ENCODE measurements at regions not wholly inside any gene's neighbourhood (a gene's known extent, or its start where the extent isn't known, plus 50 kb on each side); places are given as distances from the start of the nearest gene placed in this dataset.

DNA sequence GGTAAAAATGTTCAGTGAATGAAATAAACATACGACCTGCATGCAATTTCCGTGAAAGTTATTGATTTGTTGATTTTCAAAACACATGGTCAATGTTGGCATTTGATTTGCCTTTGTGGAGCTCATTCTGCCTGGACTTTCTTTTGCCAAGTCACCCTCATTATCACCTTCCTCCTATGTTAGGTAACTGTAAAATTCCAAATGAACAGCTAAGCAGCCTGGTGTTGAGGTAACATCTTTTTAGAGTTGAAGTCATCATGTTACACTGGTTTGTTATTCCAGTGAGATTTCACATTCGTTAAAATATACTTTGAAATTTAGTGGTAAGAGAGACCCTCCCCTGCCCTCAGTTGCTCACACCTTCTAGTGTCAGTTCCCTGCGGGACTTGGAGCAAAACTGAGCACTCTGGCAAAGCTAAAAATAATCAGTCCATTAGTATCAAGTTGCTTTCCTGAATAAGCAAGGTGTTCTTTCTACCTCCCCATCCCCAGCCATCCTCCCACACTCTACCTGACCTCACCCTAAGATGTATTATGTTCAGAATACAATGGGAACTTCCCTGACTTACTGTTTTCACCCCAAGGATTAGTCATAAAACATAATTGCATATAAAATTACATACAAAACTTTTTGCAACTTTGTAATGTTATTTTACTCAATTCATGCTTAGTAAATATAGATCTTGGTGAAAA, 283.3 kb upstream of the SEMA3A start:
- Histone ChIP-seq H3K4me1 (ENCODE audit: control insufficient read depth, insufficient read depth, low read length) (peaks cover 3% of the 10 kb centered on the region; the same call in 1 of the 2 replicates), H3K9me3 (ENCODE audit: control insufficient read depth, insufficient read depth, low read depth, low read length) (no peaks in the 10 kb centered on the region), H3K27me3 (ENCODE audit: control insufficient read depth, insufficient read depth, low read length) (no peaks in the 10 kb centered on the region), H3K27ac (ENCODE audit: low read length) (no peak overlapping the region), H3K4me3 (ENCODE audit: low read depth in 2 of 2, low read length in 2 of 2) (no peak overlapping the region), H3K36me3 (ENCODE audit: control insufficient read depth, insufficient read depth, low read length) (no peaks in the 10 kb centered on the region)
- ATAC-seq = no peak
- no TSS peak for BruUV-seq (replicated peaks)
- POLR2A ChIA-PET = no interaction called here
- intact Hi-C loops (cut with micrococcal nuclease; ENCODE audit: unreplicated experiment) = no loop called here
- in situ Hi-C loops (cut with HindIII; ENCODE audit: low pct_unique_long_range_greater_than_20kb, low sequenced_read_pairs) = no loop called here
- DNase-seq (ENCODE audit: low read depth, low spot score) = no peak
- TF ChIP-seq, protein P1, sequence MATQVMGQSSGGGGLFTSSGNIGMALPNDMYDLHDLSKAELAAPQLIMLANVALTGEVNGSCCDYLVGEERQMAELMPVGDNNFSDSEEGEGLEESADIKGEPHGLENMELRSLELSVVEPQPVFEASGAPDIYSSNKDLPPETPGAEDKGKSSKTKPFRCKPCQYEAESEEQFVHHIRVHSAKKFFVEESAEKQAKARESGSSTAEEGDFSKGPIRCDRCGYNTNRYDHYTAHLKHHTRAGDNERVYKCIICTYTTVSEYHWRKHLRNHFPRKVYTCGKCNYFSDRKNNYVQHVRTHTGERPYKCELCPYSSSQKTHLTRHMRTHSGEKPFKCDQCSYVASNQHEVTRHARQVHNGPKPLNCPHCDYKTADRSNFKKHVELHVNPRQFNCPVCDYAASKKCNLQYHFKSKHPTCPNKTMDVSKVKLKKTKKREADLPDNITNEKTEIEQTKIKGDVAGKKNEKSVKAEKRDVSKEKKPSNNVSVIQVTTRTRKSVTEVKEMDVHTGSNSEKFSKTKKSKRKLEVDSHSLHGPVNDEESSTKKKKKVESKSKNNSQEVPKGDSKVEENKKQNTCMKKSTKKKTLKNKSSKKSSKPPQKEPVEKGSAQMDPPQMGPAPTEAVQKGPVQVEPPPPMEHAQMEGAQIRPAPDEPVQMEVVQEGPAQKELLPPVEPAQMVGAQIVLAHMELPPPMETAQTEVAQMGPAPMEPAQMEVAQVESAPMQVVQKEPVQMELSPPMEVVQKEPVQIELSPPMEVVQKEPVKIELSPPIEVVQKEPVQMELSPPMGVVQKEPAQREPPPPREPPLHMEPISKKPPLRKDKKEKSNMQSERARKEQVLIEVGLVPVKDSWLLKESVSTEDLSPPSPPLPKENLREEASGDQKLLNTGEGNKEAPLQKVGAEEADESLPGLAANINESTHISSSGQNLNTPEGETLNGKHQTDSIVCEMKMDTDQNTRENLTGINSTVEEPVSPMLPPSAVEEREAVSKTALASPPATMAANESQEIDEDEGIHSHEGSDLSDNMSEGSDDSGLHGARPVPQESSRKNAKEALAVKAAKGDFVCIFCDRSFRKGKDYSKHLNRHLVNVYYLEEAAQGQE (IDR thresholded peaks at IDR 0.05; ENCODE audit: insufficient read depth in 1 of 2, low read depth in 2 of 2, low read length in 1 of 2) = no peak
- TF ChIP-seq TCF7L2 (IDR thresholded peaks at IDR 0.05; ENCODE audit: low read depth, low read length) (no peak), SIN3A (IDR thresholded peaks at IDR 0.05; ENCODE audit: borderline replicate concordance, insufficient read depth, low read depth, low read length) (no peak), POLR2AphosphoS5 (IDR thresholded peaks at IDR 0.05; ENCODE audit: low read depth, low read length) (no peak)
- TF ChIP-seq, protein P2, sequence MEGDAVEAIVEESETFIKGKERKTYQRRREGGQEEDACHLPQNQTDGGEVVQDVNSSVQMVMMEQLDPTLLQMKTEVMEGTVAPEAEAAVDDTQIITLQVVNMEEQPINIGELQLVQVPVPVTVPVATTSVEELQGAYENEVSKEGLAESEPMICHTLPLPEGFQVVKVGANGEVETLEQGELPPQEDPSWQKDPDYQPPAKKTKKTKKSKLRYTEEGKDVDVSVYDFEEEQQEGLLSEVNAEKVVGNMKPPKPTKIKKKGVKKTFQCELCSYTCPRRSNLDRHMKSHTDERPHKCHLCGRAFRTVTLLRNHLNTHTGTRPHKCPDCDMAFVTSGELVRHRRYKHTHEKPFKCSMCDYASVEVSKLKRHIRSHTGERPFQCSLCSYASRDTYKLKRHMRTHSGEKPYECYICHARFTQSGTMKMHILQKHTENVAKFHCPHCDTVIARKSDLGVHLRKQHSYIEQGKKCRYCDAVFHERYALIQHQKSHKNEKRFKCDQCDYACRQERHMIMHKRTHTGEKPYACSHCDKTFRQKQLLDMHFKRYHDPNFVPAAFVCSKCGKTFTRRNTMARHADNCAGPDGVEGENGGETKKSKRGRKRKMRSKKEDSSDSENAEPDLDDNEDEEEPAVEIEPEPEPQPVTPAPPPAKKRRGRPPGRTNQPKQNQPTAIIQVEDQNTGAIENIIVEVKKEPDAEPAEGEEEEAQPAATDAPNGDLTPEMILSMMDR (IDR thresholded peaks at IDR 0.05) = no peak
- CTCF ChIA-PET = no interaction called here

DNA sequence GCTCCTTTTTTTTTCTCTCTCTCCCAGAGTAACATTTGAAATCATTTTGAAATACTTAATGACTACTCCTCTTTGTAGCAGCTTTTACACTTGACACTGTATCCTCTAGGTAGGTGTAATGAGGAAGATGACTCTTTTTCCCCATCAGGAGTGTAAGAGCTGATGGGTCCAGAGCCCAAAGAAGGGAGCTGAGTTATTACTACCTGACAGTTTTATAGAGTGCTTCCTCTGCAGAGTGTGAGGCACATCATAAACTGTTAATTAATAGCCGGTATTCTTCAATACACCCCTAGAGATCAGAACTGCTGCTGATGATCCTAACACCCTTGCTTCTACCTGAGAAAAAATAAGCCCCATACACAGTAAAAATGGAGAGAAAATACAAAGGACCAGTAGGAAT, 279.8 kb upstream of the SEMA3A start:
- Histone ChIP-seq H3K4me1 (ENCODE audit: control insufficient read depth, insufficient read depth, low read length) (peaks cover 3% of the 10 kb centered on the region; the same call in 1 of the 2 replicates), H3K9me3 (ENCODE audit: control insufficient read depth, insufficient read depth, low read depth, low read length) (no peaks in the 10 kb centered on the region), H3K27ac (ENCODE audit: low read length) (peak overlapping the region; percentile 32; the same call in 1 of the 2 replicates), H3K4me3 (ENCODE audit: low read depth in 2 of 2, low read length in 2 of 2) (no peak overlapping the region), H3K27me3 (ENCODE audit: control insufficient read depth, insufficient read depth, low read length) (no peaks in the 10 kb centered on the region), H3K36me3 (ENCODE audit: control insufficient read depth, insufficient read depth, low read length) (no peaks in the 10 kb centered on the region)
- DNase-seq (ENCODE audit: low read depth, low spot score) (no peak), ATAC-seq (no peak)
- in situ Hi-C loops (cut with HindIII; ENCODE audit: low pct_unique_long_range_greater_than_20kb, low sequenced_read_pairs) (no loop called here), intact Hi-C loops (cut with micrococcal nuclease; ENCODE audit: unreplicated experiment) (no loop called here)
- no TSS peak for BruUV-seq (replicated peaks)
- CTCF ChIA-PET = no interaction called here
- POLR2A ChIA-PET = interaction anchor here (0.6 to 0.7 kb wide), 2 partner anchors 14 to 280 kb away, joined by 4 read pairs; partner anchors contain the start of gene SEMA3A
- TF ChIP-seq, protein P2 (IDR thresholded peaks at IDR 0.05) = no peak
- TF ChIP-seq SIN3A (IDR thresholded peaks at IDR 0.05; ENCODE audit: borderline replicate concordance, insufficient read depth, low read depth, low read length) (no peak), TCF7L2 (IDR thresholded peaks at IDR 0.05; ENCODE audit: low read depth, low read length) (no peak), POLR2AphosphoS5 (IDR thresholded peaks at IDR 0.05; ENCODE audit: low read depth, low read length) (no peak)
- TF ChIP-seq, protein P1 (IDR thresholded peaks at IDR 0.05; ENCODE audit: insufficient read depth in 1 of 2, low read depth in 2 of 2, low read length in 1 of 2) = no peak
